Endothelial cell of umbilical vein (primary cell): ENCODE measurements at regions not wholly inside any gene's neighbourhood (a gene's known extent, or its start where the extent isn't known, plus 50 kb on each side); places are given as distances from the start of the nearest gene placed in this dataset.

ENCODE experiments used
- BruUV-seq: library from RNA; stranded (reverse); fragments of 400-500 nt; replicated peaks from 2 replicates; lab custom pipeline; 2021; lab: Mats Ljungman, UMichigan
- CTCF ChIA-PET: fragments of 300-600, 350-600 bp; sonication (Branson Sonifier 250); formaldehyde crosslinking; loops from one replicate; lab custom pipeline; 2021; ENCODE audit warnings: antibody characterized with exemption, inconsistent platforms; lab: Charles Lee
- POLR2A ChIA-PET: fragments of 300-600, 350-600 bp; sonication (Branson Sonifier 250); formaldehyde crosslinking; loops from one replicate; lab custom pipeline; 2021; ENCODE audit warnings: antibody characterized with exemption, inconsistent platforms; lab: Charles Lee
- DNase-seq: peaks from one replicate; pipeline ENCODE4 v3.0.0-alpha.2; 2011; ENCODE audit warnings: low read depth, low spot score
- FAIRE-seq: peaks from 2 replicates; lab custom pipeline; 2011; peaks lifted over from hg19 to GRCh38; lab: Jason Lieb, UNC
- H2AFZ ChIP-seq: 2 replicates; pipeline ENCODE4 v1.6.0; 2012; ENCODE audit warnings: low read depth, low read length, control low read depth, inconsistent platforms
- H3K27ac ChIP-seq: 2 replicates; pipeline ENCODE4 v1.5.1; 2011; ENCODE audit warnings: low read depth, mild to moderate bottlenecking, control low read depth, low read length, moderate library complexity; ENCODE audit not compliant: insufficient read depth
- H3K27me3 ChIP-seq, 2 experiments: 2 replicates each; pipeline versions ENCODE4 v1.6.0 to v1.6.1; 2011; ENCODE audit warnings: low read length in 2 of 2, mixed read lengths in 1 of 2; ENCODE audit not compliant: control insufficient read depth in 2 of 2, insufficient read depth in 2 of 2
- H3K36me3 ChIP-seq, 2 experiments: 2 replicates in 1 of 2; 3 replicates in 1 of 2; pipeline ENCODE4 v1.5.1; 2011; ENCODE audit warnings: low read length in 2 of 2, mild to moderate bottlenecking in 1 of 2, moderate library complexity in 1 of 2; ENCODE audit not compliant: control insufficient read depth in 2 of 2, insufficient read depth in 2 of 2; ENCODE audit errors: extremely low read depth in 1 of 2
- H3K4me1 ChIP-seq: 3 replicates; pipeline ENCODE4 v1.5.1; 2011; ENCODE audit warnings: mild to moderate bottlenecking, low read length; ENCODE audit not compliant: control insufficient read depth, insufficient read depth; ENCODE audit errors: extremely low read depth
- H3K4me2 ChIP-seq: 2 replicates; pipeline ENCODE4 v1.6.1; 2011; ENCODE audit warnings: low read length, control low read depth, mixed read lengths; ENCODE audit not compliant: insufficient read depth
- H3K4me3 ChIP-seq, 3 experiments: fragments of 200-600 bp in 1 of 3; sonication (generic), shearing (Covaris generic) in 1 of 3; replicated peaks in 1 of 3; 2 replicates each; pipeline ENCODE4 v1.5.1; 2011 to 2016; ENCODE audit warnings: control low read depth in 3 of 3, low read length in 3 of 3, mild to moderate bottlenecking in 2 of 3, inconsistent platforms in 1 of 3, low read depth in 1 of 3, moderate library complexity in 1 of 3; ENCODE audit not compliant: insufficient read depth in 1 of 3
- H3K79me2 ChIP-seq: 2 replicates; pipeline ENCODE4 v1.6.0; 2012; ENCODE audit warnings: low read length, inconsistent platforms; ENCODE audit not compliant: control insufficient read depth, insufficient read depth
- H3K9ac ChIP-seq: replicated peaks from 2 replicates; pipeline ENCODE3; 2011; ENCODE audit warnings: low read length, control low read depth; ENCODE audit not compliant: insufficient read depth; ENCODE audit errors: extremely low read depth
- H3K9me1 ChIP-seq: replicated peaks from 3 replicates; pipeline ENCODE4 v1.6.0; 2011; ENCODE audit warnings: mild to moderate bottlenecking, low read length; ENCODE audit not compliant: control insufficient read depth, insufficient read depth; ENCODE audit errors: extremely low read depth
- H3K9me3 ChIP-seq: replicated peaks from 2 replicates; pipeline ENCODE4 v1.5.1; 2012; ENCODE audit warnings: low read length, inconsistent platforms; ENCODE audit not compliant: control insufficient read depth, insufficient read depth
- H4K20me1 ChIP-seq: replicated peaks from 2 replicates; pipeline ENCODE3; 2011; ENCODE audit warnings: mild to moderate bottlenecking, low read length; ENCODE audit not compliant: control insufficient read depth, insufficient read depth; ENCODE audit errors: extremely low read depth
- CTCF ChIP-seq, 2 donors: IDR thresholded peaks; 1 replicate in 1 of 2; 2 replicates in 1 of 2; pipeline ENCODE4 v1.5.1; 2011; ENCODE audit warnings: low read length in 2 of 2, mild to moderate bottlenecking in 2 of 2, moderate library complexity in 2 of 2, control low read depth in 1 of 2, inconsistent platforms in 1 of 2, low read depth in 1 of 2; ENCODE audit not compliant: insufficient read depth in 1 of 2; ENCODE audit errors: extremely low read depth in 1 of 2
- EZH2 ChIP-seq: IDR thresholded peaks from 2 replicates; pipeline ENCODE4 v1.6.1; 2012; ENCODE audit warnings: borderline replicate concordance, low read depth, mild to moderate bottlenecking, moderate library complexity, low read length, inconsistent platforms; ENCODE audit not compliant: severe bottlenecking
- FOS ChIP-seq: IDR thresholded peaks from 2 replicates; pipeline ENCODE4 v1.6.1; 2011; ENCODE audit warnings: mild to moderate bottlenecking, low read length, moderate library complexity, borderline replicate concordance; ENCODE audit not compliant: insufficient read depth
- GATA2 ChIP-seq: IDR thresholded peaks from 2 replicates; pipeline ENCODE4 v1.7.0; 2011; ENCODE audit warnings: low read depth, mild to moderate bottlenecking, moderate library complexity, mixed read lengths, low read length; ENCODE audit not compliant: insufficient read length, insufficient read depth
- JUN ChIP-seq: IDR thresholded peaks from 2 replicates; pipeline ENCODE4 v1.6.1; 2011; ENCODE audit warnings: borderline replicate concordance, low read depth; ENCODE audit not compliant: insufficient read length, insufficient read depth
- MYC ChIP-seq: IDR thresholded peaks from one replicate; pipeline ENCODE4 v1.6.1; 2011; ENCODE audit warnings: mild to moderate bottlenecking, low read depth, low read length
- POLR2A ChIP-seq: IDR thresholded peaks from 2 replicates; pipeline ENCODE4 v1.6.1; 2012; ENCODE audit warnings: low read depth, mild to moderate bottlenecking, control low read depth, low read length
- POLR2AphosphoS5 ChIP-seq: IDR thresholded peaks from 2 replicates; pipeline ENCODE4 v1.6.1; 2012; ENCODE audit warnings: low read depth, mild to moderate bottlenecking, control low read depth, low read length, moderate library complexity; ENCODE audit not compliant: insufficient read depth
- dilution Hi-C: fragments of 300-500 bp; cut with MboI; formaldehyde crosslinking; loops from one replicate; pipeline ENCODE4 v1.15.0; 2019; ENCODE audit warnings: low sequenced_read_pairs; ENCODE audit not compliant: extremely low pct_ligation_motif_present
- intact Hi-C: fragments of 100-400 bp; cut with micrococcal nuclease; formaldehyde crosslinking; loops from one replicate; pipeline ENCODE4 v1.10.0; 2022
- TF ChIP-seq, protein P1 (sequence below): IDR thresholded peaks from 2 replicates; pipeline ENCODE4 v1.6.1; 2011; ENCODE audit not compliant: insufficient read depth, insufficient read length

GRCh38 chr2:7886666-7887065 is 795.2 kb upstream of the ID2 start:
- Histone ChIP-seq H3K4me1 (no peaks in the 10 kb centered on the region), H3K27me3 (no peaks in the 10 kb centered on the region), H3K4me2 (no peak overlapping the region), H3K36me3 (no peaks in the 10 kb centered on the region), H3K27ac (no peak overlapping the region), H3K9ac (no peak overlapping the region), H2AFZ (no peak overlapping the region), H3K9me1 (no peaks in the 10 kb centered on the region), H4K20me1 (no peaks in the 10 kb centered on the region), H3K79me2 (no peaks in the 10 kb centered on the region), H3K4me3 (no peak overlapping the region), H3K9me3 (peaks cover 2% of the 10 kb centered on the region)
- ChIA-PET POLR2A (no interaction called here), CTCF (no interaction called here)
- intact Hi-C loops (no loop called here), dilution Hi-C loops (no loop called here)
- BruUV-seq: no TSS peak
- TF ChIP-seq POLR2A (no peak), CTCF (IDR thresholded peaks at IDR 0.05; ENCODE audit: extremely low read depth in 1 of 2, insufficient read depth in 1 of 2, low read depth in 1 of 2, low read length in 2 of 2) (no peak), JUN (no peak), MYC (no peak), EZH2 (no peak), GATA2 (no peak), FOS (no peak), POLR2AphosphoS5 (no peak)
- TF ChIP-seq, protein P1, sequence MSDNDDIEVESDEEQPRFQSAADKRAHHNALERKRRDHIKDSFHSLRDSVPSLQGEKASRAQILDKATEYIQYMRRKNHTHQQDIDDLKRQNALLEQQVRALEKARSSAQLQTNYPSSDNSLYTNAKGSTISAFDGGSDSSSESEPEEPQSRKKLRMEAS: no peak
- no peak for DNase-seq
- no peak for FAIRE-seq
